ENCODE measurements at regions not wholly inside any gene's neighbourhood (a gene's known extent, or its start where the extent isn't known, plus 50 kb on each side); places are given as distances from the start of the nearest gene placed in this dataset.

DNA sequence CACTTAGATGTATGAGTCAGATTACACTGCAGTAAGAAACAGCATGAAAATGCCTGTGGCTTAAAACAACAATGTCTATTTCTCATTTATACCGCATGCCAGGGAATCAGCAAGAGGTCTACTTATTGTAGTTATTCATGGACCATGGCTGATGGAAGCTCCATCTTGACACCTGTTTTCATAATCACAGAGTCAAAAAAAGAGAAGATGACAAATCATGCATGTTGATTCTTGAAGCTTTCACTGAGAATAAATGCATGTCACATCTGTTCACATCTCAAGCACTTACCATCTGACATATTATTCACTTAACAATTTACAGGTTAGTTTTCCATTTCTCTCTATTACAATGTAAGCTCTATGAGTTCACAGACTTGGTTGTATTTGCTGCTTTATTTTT lies 194.2 kb upstream of the SLITRK2 start:
- no peak for ATAC-seq
- Mint-ChIP-seq H3K36me3 (no peaks in the 10 kb centered on the region), H3K27ac (no peak overlapping the region), H3K27me3 (no peaks in the 10 kb centered on the region), H3K9me3 (peaks cover 0 to 8% (median 0%) of the 10 kb centered on the region in 11 donors), H3K4me1 (no peaks in the 10 kb centered on the region), H3K4me3 (no peak overlapping the region)
- intact Hi-C loops (cut with micrococcal nuclease): no loop called here
- Histone ChIP-seq H3K9me3 (ENCODE audit: control insufficient read depth in 2 of 3, low read length in 3 of 3) (no peaks in the 10 kb centered on the region), H3K27ac (ENCODE audit: low read depth, low read length) (no peak overlapping the region), H3K4me3 (ENCODE audit: low read length) (no peak overlapping the region), H3K36me3 (ENCODE audit: control insufficient read depth in 2 of 3, insufficient read depth in 3 of 3, low read length in 3 of 3) (no peaks in the 10 kb centered on the region), H3K4me1 (ENCODE audit: control insufficient read depth in 2 of 2, insufficient read depth in 2 of 2, low read length in 2 of 2) (no peaks in the 10 kb centered on the region), H3K27me3 (ENCODE audit: control insufficient read depth in 2 of 2, insufficient read depth in 2 of 2, low read length in 2 of 2) (no peaks in the 10 kb centered on the region)
- ChIA-PET CTCF (no interaction called here), POLR2A (no interaction called here)
- DNase-seq: no peak

DNA sequence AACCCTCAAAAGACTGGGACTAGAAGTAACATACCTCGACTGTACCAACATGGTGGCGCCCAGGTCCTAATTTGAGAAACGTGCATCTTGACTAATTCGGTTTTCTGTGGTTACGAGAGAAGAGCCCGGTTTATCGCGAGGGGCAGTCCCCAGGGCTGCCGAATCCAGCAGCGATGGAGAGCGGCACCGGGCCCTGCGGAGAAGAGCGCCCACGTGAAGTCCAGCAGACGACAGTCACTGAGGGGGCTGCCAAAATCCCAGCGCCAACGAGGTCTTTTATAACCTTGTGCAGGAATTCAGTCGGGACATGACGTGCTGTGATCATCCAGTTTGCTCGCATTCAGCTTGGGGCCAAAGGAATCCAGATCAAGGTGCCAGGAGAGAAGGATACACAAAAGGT lies 187.5 kb upstream of the SLITRK2 start:
- H3K9me3 Mint-ChIP-seq: peaks cover 0 to 9% (median 0%) of the 10 kb centered on the region in 11 donors
- ChIA-PET CTCF (no interaction called here), POLR2A (no interaction called here)
- DNase-seq (no peak), ATAC-seq (no peak)
- H3K4me3 Mint-ChIP-seq: no peak overlapping the region
- no peaks in the 10 kb centered on the region for H3K27me3 ChIP-seq (ENCODE audit: control insufficient read depth in 2 of 2, insufficient read depth in 2 of 2, low read length in 2 of 2)
- no peaks in the 10 kb centered on the region for H3K4me1 Mint-ChIP-seq
- no peaks in the 10 kb centered on the region for H3K4me1 ChIP-seq (ENCODE audit: control insufficient read depth in 2 of 2, insufficient read depth in 2 of 2, low read length in 2 of 2)
- H3K27ac Mint-ChIP-seq: no peak overlapping the region
- H3K9me3 ChIP-seq (ENCODE audit: control insufficient read depth in 2 of 3, low read length in 3 of 3): no peaks in the 10 kb centered on the region
- H3K36me3 ChIP-seq (ENCODE audit: control insufficient read depth in 2 of 3, insufficient read depth in 3 of 3, low read length in 3 of 3): no peaks in the 10 kb centered on the region
- no peak overlapping the region for H3K4me3 ChIP-seq (ENCODE audit: low read length)
- no peaks in the 10 kb centered on the region for H3K27me3 Mint-ChIP-seq
- intact Hi-C loops (cut with micrococcal nuclease): no loop called here
- H3K36me3 Mint-ChIP-seq: no peaks in the 10 kb centered on the region
- H3K27ac ChIP-seq (ENCODE audit: low read depth, low read length): no peak overlapping the region

DNA sequence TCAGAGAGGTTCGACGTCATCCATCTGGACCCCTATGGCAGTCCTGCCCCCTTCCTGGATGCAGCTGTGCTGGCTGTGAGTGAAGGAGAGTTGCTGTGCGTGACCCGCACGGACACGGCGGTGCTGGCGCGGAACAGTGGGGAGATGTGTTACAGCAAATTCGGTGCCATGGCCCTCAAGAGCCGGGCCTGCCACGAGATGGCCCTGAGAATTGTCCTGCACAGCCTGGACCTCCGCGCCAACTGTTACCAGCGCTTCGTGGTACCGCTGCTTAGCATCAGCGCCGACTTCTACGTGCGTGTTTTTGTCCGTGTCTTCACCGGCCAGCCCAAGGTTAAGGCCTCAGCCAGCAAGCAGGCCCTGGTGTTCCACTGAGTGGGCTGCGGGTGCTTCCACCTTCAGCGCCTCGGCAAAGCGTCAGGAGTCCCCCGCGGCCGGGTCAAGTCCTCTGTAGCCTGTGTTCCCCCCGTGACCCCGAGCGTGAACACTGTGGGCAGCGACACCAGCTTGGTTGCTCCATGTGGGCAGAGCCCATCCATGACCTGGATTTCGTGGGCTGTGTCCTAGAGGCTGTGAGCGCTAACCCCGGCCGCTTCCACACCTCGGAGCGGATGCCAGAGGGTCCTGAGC lies 186.7 kb upstream of the SLITRK2 start:
- ATAC-seq (no peak), DNase-seq (no peak)
- intact Hi-C loops (cut with micrococcal nuclease): no loop called here
- Histone ChIP-seq H3K36me3 (ENCODE audit: control insufficient read depth in 2 of 3, insufficient read depth in 3 of 3, low read length in 3 of 3) (no peaks in the 10 kb centered on the region), H3K4me1 (ENCODE audit: control insufficient read depth in 2 of 2, insufficient read depth in 2 of 2, low read length in 2 of 2) (no peaks in the 10 kb centered on the region), H3K27me3 (ENCODE audit: control insufficient read depth in 2 of 2, insufficient read depth in 2 of 2, low read length in 2 of 2) (no peaks in the 10 kb centered on the region), H3K9me3 (ENCODE audit: control insufficient read depth in 2 of 3, low read length in 3 of 3) (no peaks in the 10 kb centered on the region), H3K27ac (ENCODE audit: low read depth, low read length) (no peak overlapping the region), H3K4me3 (ENCODE audit: low read length) (no peak overlapping the region)
- Mint-ChIP-seq H3K9me3 (peaks cover 0 to 9% (median 0%) of the 10 kb centered on the region in 11 donors), H3K36me3 (no peaks in the 10 kb centered on the region), H3K27me3 (no peaks in the 10 kb centered on the region), H3K4me3 (no peak overlapping the region), H3K27ac (no peak overlapping the region), H3K4me1 (no peaks in the 10 kb centered on the region)
- ChIA-PET CTCF (no interaction called here), POLR2A (no interaction called here)

DNA sequence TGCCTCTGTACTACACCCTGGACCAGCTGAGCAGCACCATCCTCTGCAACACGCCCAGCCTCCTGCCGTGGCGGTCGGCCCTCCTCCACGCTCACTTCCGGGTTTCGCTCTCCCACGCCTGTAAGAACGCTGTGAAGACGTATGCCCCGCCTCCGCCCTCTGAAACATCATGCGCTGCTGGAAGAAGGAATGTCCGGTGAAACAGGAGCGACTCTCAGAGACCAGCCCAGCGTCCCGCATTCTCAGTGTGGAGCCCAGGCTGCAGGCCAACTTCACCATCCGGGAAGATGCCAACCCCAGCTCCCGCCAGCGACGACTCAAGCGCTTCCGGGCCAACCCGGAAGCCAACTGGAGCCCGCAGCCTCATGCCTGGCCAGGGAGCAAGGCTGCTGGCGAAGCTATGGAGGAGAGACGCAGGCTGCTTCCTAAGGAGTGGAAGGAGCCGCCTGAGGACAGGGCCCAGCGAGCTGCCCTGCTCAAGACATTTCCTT lies 186.1 kb upstream of the SLITRK2 start:
- no peak overlapping the region for H3K4me3 Mint-ChIP-seq
- Histone ChIP-seq H3K9me3 (ENCODE audit: control insufficient read depth in 2 of 3, low read length in 3 of 3) (no peaks in the 10 kb centered on the region), H3K27ac (ENCODE audit: low read depth, low read length) (no peak overlapping the region), H3K27me3 (ENCODE audit: control insufficient read depth in 2 of 2, insufficient read depth in 2 of 2, low read length in 2 of 2) (no peaks in the 10 kb centered on the region), H3K4me1 (ENCODE audit: control insufficient read depth in 2 of 2, insufficient read depth in 2 of 2, low read length in 2 of 2) (no peaks in the 10 kb centered on the region), H3K36me3 (ENCODE audit: control insufficient read depth in 2 of 3, insufficient read depth in 3 of 3, low read length in 3 of 3) (no peaks in the 10 kb centered on the region), H3K4me3 (ENCODE audit: low read length) (no peak overlapping the region)
- no peaks in the 10 kb centered on the region for H3K4me1 Mint-ChIP-seq
- no peaks in the 10 kb centered on the region for H3K36me3 Mint-ChIP-seq
- no peak overlapping the region for H3K27ac Mint-ChIP-seq
- H3K9me3 Mint-ChIP-seq: peaks cover 0 to 9% (median 0%) of the 10 kb centered on the region in 11 donors
- CTCF ChIA-PET: no interaction called here
- H3K27me3 Mint-ChIP-seq: no peaks in the 10 kb centered on the region
- intact Hi-C loops (cut with micrococcal nuclease): no loop called here
- POLR2A ChIA-PET: no interaction called here
- DNase-seq: no peak
- no peak for ATAC-seq

DNA sequence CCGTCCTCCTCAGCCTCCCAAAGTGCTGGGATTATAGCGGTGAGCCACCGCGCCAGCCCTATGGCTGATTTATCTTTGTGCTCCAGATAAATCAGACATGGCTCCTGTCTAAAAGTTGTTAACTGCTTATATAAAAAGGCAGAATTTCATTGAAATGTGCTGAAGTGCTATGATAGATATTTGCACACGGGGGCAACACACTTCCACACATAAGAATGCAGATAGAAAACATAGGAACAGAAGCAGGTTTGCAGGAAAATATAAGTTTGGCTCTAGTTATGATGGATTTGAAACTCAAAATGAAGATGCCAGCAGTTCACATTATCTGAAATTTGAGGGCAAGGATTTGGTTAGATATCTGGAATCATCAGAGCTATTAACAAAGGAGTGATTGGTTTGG lies 163.1 kb upstream of the SLITRK2 start:
- Histone ChIP-seq H3K9me3 (ENCODE audit: control insufficient read depth in 2 of 3, low read length in 3 of 3) (no peaks in the 10 kb centered on the region), H3K27me3 (ENCODE audit: control insufficient read depth in 2 of 2, insufficient read depth in 2 of 2, low read length in 2 of 2) (no peaks in the 10 kb centered on the region), H3K4me1 (ENCODE audit: control insufficient read depth in 2 of 2, insufficient read depth in 2 of 2, low read length in 2 of 2) (no peaks in the 10 kb centered on the region), H3K4me3 (ENCODE audit: low read length) (no peak overlapping the region), H3K36me3 (ENCODE audit: control insufficient read depth in 2 of 3, insufficient read depth in 3 of 3, low read length in 3 of 3) (no peaks in the 10 kb centered on the region), H3K27ac (ENCODE audit: low read depth, low read length) (no peak overlapping the region)
- Mint-ChIP-seq H3K36me3 (no peaks in the 10 kb centered on the region), H3K27ac (no peak overlapping the region), H3K27me3 (no peaks in the 10 kb centered on the region), H3K4me1 (peaks cover 0 to 1% (median 0%) of the 10 kb centered on the region in 7 donors), H3K4me3 (no peak overlapping the region), H3K9me3 (peaks cover 0 to 10% (median 3%) of the 10 kb centered on the region in 11 donors)
- CTCF ChIA-PET: no interaction called here
- ATAC-seq (no peak), DNase-seq (no peak)
- POLR2A ChIA-PET: no interaction called here
- intact Hi-C loops (cut with micrococcal nuclease): no loop called here

DNA sequence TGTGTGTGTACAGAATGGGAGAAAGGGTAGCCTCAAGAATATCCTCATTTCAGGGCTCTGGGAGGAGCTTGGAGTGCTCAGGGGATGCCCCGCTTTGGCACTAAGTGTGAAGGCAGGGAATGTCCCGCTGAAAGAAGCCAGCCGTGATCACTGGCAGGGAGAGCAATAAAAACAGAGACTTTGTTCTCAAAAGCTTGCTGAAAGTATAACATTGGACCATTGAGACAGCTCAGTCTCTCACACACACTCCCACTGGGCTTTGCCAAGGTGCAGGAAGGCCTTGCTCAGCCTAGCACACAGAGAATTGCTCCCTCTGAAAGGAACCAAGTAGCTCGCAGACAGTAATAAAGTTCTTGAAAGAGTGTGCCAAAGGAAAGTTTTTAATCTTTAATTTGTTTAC lies 143.8 kb upstream of the SLITRK2 start:
- Histone ChIP-seq H3K27me3 (ENCODE audit: control insufficient read depth in 2 of 2, insufficient read depth in 2 of 2, low read length in 2 of 2) (no peaks in the 10 kb centered on the region), H3K4me3 (ENCODE audit: low read length) (no peak overlapping the region), H3K4me1 (ENCODE audit: control insufficient read depth in 2 of 2, insufficient read depth in 2 of 2, low read length in 2 of 2) (no peaks in the 10 kb centered on the region), H3K36me3 (ENCODE audit: control insufficient read depth in 2 of 3, insufficient read depth in 3 of 3, low read length in 3 of 3) (no peaks in the 10 kb centered on the region), H3K27ac (ENCODE audit: low read depth, low read length) (no peak overlapping the region), H3K9me3 (ENCODE audit: control insufficient read depth in 2 of 3, low read length in 3 of 3) (no peaks in the 10 kb centered on the region)
- no peaks in the 10 kb centered on the region for H3K4me1 Mint-ChIP-seq
- H3K9me3 Mint-ChIP-seq: peaks cover 0 to 8% (median 0%) of the 10 kb centered on the region in 11 donors
- no peaks in the 10 kb centered on the region for H3K36me3 Mint-ChIP-seq
- no peaks in the 10 kb centered on the region for H3K27me3 Mint-ChIP-seq
- no peak overlapping the region for H3K4me3 Mint-ChIP-seq
- ATAC-seq: no peak
- no peak overlapping the region for H3K27ac Mint-ChIP-seq
- DNase-seq: no peak
- intact Hi-C loops (cut with micrococcal nuclease): no loop called here
- ChIA-PET POLR2A (no interaction called here), CTCF (no interaction called here)

DNA sequence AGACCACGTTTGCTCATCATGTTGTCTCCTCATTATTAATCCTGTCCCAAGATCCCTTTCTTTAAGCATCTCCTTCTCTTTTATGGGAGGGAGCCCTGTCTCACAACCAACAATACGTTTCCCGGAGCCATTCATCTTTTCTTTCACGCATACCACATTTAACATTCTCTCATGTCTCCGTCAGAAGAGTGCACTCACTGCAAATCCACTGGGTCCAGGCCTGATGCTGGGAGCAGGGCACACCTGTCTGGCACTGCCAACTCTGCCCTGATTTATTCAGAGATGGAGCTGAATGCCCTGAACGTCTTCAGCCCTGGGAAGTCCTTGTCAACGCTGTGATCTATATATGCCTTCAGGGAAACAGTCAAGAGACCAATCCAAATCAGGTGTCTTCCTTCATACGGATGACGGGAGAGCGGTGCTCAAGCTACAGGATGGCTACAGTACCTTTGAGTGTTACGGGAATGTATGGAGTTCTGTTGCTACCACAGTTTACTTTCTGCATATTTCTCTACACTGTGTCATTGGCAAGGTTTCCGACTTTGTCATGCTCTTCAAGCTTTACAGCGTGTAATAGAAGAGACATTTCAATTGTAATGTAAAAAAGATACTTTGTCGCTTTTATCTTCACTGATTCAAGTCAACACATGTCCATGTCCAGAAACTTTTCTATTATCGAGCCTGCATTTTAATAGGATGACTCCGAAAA lies 140.4 kb upstream of the SLITRK2 start:
- ChIA-PET CTCF (no interaction called here), POLR2A (no interaction called here)
- intact Hi-C loops (cut with micrococcal nuclease): no loop called here
- Histone ChIP-seq H3K27ac (ENCODE audit: low read depth, low read length) (no peak overlapping the region), H3K4me1 (ENCODE audit: control insufficient read depth in 2 of 2, insufficient read depth in 2 of 2, low read length in 2 of 2) (no peaks in the 10 kb centered on the region), H3K4me3 (ENCODE audit: low read length) (no peak overlapping the region), H3K9me3 (ENCODE audit: control insufficient read depth in 2 of 3, low read length in 3 of 3) (no peaks in the 10 kb centered on the region), H3K27me3 (ENCODE audit: control insufficient read depth in 2 of 2, insufficient read depth in 2 of 2, low read length in 2 of 2) (no peaks in the 10 kb centered on the region), H3K36me3 (ENCODE audit: control insufficient read depth in 2 of 3, insufficient read depth in 3 of 3, low read length in 3 of 3) (no peaks in the 10 kb centered on the region)
- ATAC-seq (no peak), DNase-seq (no peak)
- Mint-ChIP-seq H3K36me3 (no peaks in the 10 kb centered on the region), H3K27ac (no peak overlapping the region), H3K27me3 (no peaks in the 10 kb centered on the region), H3K9me3 (peaks cover 0 to 7% (median 2%) of the 10 kb centered on the region in 11 donors), H3K4me3 (no peak overlapping the region), H3K4me1 (no peaks in the 10 kb centered on the region)
